Prostate gland (tissue), 2 donors: ENCODE measurements at regions not wholly inside any gene's neighbourhood (a gene's known extent, or its start where the extent isn't known, plus 50 kb on each side); places are given as distances from the start of the nearest gene placed in this dataset.

Source experiments
- DNase-seq: peaks from one replicate; pipeline ENCODE4 v3.0.0-alpha.2; 2019; ENCODE audit warnings: low spot score
- H3K27ac ChIP-seq, 2 donors: fragments of 200-600 bp; sonication (generic); 2 replicates each; pipeline ENCODE4 v1.5.1; 2017 to 2019
- H3K27me3 ChIP-seq: fragments of 200-600 bp; sonication (generic); replicated peaks from 2 replicates; pipeline ENCODE4 v1.5.1; 2019; ENCODE audit not compliant: insufficient read depth
- H3K36me3 ChIP-seq, 2 donors: fragments of 200-600 bp; sonication (generic); 1 replicate in 1 of 2; 2 replicates in 1 of 2; pipeline versions ENCODE4 v1.5.1 to v1.8.1; 2017 to 2019
- H3K4me1 ChIP-seq: fragments of 200-600 bp; sonication (generic); replicated peaks from 2 replicates; pipeline ENCODE4 v1.5.1; 2019
- H3K4me3 ChIP-seq, 2 donors: fragments of 200-600 bp; sonication (generic); 2 replicates each; pipeline ENCODE4 v1.5.1; 2017 to 2019
- H3K9me3 ChIP-seq: fragments of 200-600 bp; sonication (generic); 2 replicates; pipeline ENCODE4 v1.5.1; 2017
- CTCF ChIP-seq, 4 experiments: fragments of 200-600 bp in 2 of 4; fragments of 450-650 bp in 2 of 4; sonication (generic) in 2 of 4; IDR thresholded peaks; 1 replicate in 3 of 4; 2 replicates in 1 of 4; pipeline ENCODE4 v1.5.1; 2016 to 2019; ENCODE audit warnings: antibody characterized with exemption in 4 of 4, mild to moderate bottlenecking in 2 of 4, moderate library complexity in 2 of 4
- POLR2A ChIP-seq: fragments of 450-650 bp; IDR thresholded peaks from one replicate; pipeline ENCODE4 v1.6.1; 2016; ENCODE audit warnings: antibody characterized with exemption, mild to moderate bottlenecking
- POLR2AphosphoS5 ChIP-seq: sonication (generic); formaldehyde crosslinking; IDR thresholded peaks from one replicate; pipeline ENCODE4 v1.6.1; 2017; ENCODE audit warnings: antibody characterized with exemption
- WGBS: methylation state at CpG from one replicate; pipeline ENCODE4 v1.1.5; 2018; 5-methylcytosine and 5-hydroxymethylcytosine counted together
- intact Hi-C: fragments of 100-400 bp; cut with DNase I; formaldehyde crosslinking; loops from one replicate; pipeline ENCODE4 v1.14.2; 2022

- H3K27me3 ChIP-seq: no peaks in the 10 kb centered on the region
- H3K27ac ChIP-seq: no peak overlapping the region
- H3K4me1 ChIP-seq: no peaks in the 10 kb centered on the region
- 51% methylated on average over 2 of the region's 2 CpGs for WGBS
- no peaks in the 10 kb centered on the region for H3K36me3 ChIP-seq
- no peaks in the 10 kb centered on the region for H3K9me3 ChIP-seq
- H3K4me3 ChIP-seq: no peak overlapping the region
- no peak for DNase-seq
- intact Hi-C loops: no loop called here
- TF ChIP-seq CTCF (IDR thresholded peaks at IDR 0.05) (no peak), POLR2A (no peak), POLR2AphosphoS5 (no peak)
These were observed 543.6 kb upstream of the DAB2 start for GRCh38 chr5:39968381-39968780.

GRCh38 chr5:39955156-39955555, 530.4 kb upstream of the DAB2 start:
- H3K9me3 ChIP-seq: no peaks in the 10 kb centered on the region
- no peak for DNase-seq
- H3K27ac ChIP-seq: no peak overlapping the region
- intact Hi-C loops: no loop called here
- 37% methylated on average over 2 of the region's 2 CpGs for whole genome bisulfite sequencing
- no peak overlapping the region for H3K4me3 ChIP-seq
- no peak for TF ChIP-seq POLR2AphosphoS5
- TF ChIP-seq CTCF (IDR thresholded peaks at IDR 0.05): no peak
- TF ChIP-seq POLR2A: no peak
- H3K4me1 ChIP-seq: no peaks in the 10 kb centered on the region
- no peaks in the 10 kb centered on the region for H3K36me3 ChIP-seq
- H3K27me3 ChIP-seq: no peaks in the 10 kb centered on the region

GRCh38 chr5:39951070-39951469, 526.3 kb upstream of the DAB2 start:
- H3K36me3 ChIP-seq: no peaks in the 10 kb centered on the region
- TF ChIP-seq POLR2A (no peak), CTCF (IDR thresholded peaks at IDR 0.05) (no peak), POLR2AphosphoS5 (no peak)
- intact Hi-C loops: no loop called here
- no peaks in the 10 kb centered on the region for H3K4me1 ChIP-seq
- DNase-seq: no peak
- H3K27me3 ChIP-seq: no peaks in the 10 kb centered on the region
- no peak overlapping the region for H3K4me3 ChIP-seq
- no peak overlapping the region for H3K27ac ChIP-seq
- H3K9me3 ChIP-seq: no peaks in the 10 kb centered on the region
- WGBS: 100% methylated on average over 3 of the region's 3 CpGs

- H3K27ac ChIP-seq: no peak overlapping the region
- DNase-seq: peak; percentile 63
- no peak overlapping the region for H3K4me3 ChIP-seq
- no peaks in the 10 kb centered on the region for H3K36me3 ChIP-seq
- H3K9me3 ChIP-seq: no peaks in the 10 kb centered on the region
- 48% methylated on average over 2 of the region's 2 CpGs for WGBS
- intact Hi-C loops: loop anchor here (5.0 kb wide), 1 partner anchor 738 kb away; no protein-coding TSS in a partner anchor
- no peaks in the 10 kb centered on the region for H3K27me3 ChIP-seq
- no peaks in the 10 kb centered on the region for H3K4me1 ChIP-seq
- TF ChIP-seq POLR2AphosphoS5: no peak
- no peak for TF ChIP-seq POLR2A
- peak; percentile 57 to 81 (median 70) for TF ChIP-seq CTCF (IDR thresholded peaks at IDR 0.05)
These were observed 524.2 kb upstream of the DAB2 start for GRCh38 chr5:39948867-39949468.

- WGBS: 88% methylated on average over 1 of the region's 1 CpG
- Histone ChIP-seq H3K27me3 (no peaks in the 10 kb centered on the region), H3K9me3 (no peaks in the 10 kb centered on the region), H3K4me1 (no peaks in the 10 kb centered on the region), H3K27ac (no peak overlapping the region), H3K36me3 (no peaks in the 10 kb centered on the region), H3K4me3 (no peak overlapping the region)
- DNase-seq: no peak
- intact Hi-C loops: loop anchor here (5.0 kb wide), 1 partner anchor 739 kb away; no protein-coding TSS in a partner anchor
- TF ChIP-seq POLR2A: no peak
- no peak for TF ChIP-seq CTCF (IDR thresholded peaks at IDR 0.05)
- no peak for TF ChIP-seq POLR2AphosphoS5
These were observed 523.6 kb upstream of the DAB2 start for GRCh38 chr5:39948341-39948740.
